GM18511 (cell line): ENCODE measurements at regions not wholly inside any gene's neighbourhood (a gene's known extent, or its start where the extent isn't known, plus 50 kb on each side); places are given as distances from the start of the nearest gene placed in this dataset.

Experiments
- ATAC-seq: cut with Tn5 transposase; IDR thresholded peaks from one replicate; pipeline ENCODE4 v1.9.1; 2021; ENCODE audit warnings: mild to moderate bottlenecking, moderate library complexity; ENCODE audit not compliant: unreplicated experiment

- no peak for ATAC-seq
Measured at GRCh38 chr2:42927334-42928160, 135.2 kb upstream of the HAAO start.

DNA sequence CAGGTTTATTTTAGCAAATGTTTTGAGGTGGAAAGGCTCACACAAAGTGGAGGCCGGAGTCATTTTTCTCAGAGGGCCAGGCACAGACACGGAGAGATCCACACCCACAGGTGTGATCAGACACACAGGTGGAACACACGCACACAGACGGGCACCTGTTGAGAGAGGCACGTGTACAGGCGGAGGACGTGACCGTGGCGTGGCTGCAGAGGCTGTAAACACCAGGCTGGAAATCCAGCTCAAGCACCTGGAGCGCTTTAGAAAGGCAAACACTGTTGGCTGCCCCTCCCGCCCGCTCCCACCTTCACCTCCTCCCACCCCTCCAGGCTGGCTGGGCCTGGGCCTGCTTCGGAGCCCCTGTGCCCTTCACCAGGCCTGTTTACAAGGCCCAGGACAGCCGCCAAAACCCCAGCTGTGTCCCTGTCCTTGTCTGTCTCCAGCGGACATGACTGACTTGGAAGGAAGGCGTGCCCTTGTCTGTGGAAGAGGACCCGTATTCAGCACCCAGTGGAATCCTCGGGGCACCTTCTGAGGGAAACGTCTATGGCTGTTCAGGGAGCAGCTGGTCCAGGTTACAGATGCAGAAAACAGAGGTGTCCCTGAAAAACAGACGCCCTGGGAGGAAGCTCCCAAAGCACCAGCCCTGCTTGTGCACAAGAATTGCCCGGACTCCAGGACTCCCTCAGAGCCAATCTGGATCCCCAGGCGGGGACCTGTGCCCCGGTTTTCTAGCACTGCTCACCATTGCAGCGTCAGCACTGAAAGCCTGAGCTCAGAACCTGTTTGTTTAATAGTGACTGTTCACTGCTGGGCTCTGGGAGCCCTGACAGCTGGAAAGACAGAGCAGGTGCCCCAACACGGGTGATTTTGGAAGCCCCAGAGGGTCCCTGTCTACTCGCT lies 134.3 kb upstream of the HAAO start:
- no peak for ATAC-seq

DNA sequence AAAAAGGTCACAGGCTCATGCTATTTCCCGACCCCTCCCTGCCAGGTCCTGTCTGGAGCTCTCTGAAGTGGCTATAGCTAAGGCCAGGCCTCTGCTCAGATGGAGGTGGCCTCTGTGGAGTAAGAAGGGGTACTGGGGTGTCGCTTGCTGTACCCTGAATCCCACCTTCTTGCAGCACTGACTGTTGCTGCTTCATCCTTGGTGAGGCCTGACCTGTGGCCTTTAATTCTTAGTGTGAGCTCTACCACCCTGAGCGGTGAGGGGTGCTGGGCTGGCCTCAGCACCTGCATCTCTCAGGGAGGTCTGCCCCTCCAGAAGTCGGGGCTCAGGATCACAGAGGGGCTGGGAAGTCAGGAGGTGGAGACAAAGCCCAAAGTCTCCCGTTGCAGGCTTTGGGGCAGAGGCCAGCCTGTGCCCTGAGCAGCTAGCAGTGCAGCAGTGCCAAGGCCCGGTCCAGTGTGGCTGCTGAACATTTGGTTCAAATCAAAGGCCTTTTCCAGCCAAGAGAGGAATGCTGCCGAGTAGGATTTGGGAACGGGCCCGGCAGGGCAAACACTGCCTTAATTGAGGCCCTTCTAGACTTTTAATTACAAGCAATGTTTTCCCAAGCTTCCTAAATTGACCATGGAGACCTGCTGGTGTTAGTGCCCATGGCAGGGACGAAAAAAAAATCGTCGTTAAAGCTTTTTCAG lies 133.5 kb upstream of the HAAO start:
- ATAC-seq, result no peak

GRCh38 chr2:42924418-42924886 lies 132.1 kb upstream of the HAAO start:
- no peak for ATAC-seq

DNA sequence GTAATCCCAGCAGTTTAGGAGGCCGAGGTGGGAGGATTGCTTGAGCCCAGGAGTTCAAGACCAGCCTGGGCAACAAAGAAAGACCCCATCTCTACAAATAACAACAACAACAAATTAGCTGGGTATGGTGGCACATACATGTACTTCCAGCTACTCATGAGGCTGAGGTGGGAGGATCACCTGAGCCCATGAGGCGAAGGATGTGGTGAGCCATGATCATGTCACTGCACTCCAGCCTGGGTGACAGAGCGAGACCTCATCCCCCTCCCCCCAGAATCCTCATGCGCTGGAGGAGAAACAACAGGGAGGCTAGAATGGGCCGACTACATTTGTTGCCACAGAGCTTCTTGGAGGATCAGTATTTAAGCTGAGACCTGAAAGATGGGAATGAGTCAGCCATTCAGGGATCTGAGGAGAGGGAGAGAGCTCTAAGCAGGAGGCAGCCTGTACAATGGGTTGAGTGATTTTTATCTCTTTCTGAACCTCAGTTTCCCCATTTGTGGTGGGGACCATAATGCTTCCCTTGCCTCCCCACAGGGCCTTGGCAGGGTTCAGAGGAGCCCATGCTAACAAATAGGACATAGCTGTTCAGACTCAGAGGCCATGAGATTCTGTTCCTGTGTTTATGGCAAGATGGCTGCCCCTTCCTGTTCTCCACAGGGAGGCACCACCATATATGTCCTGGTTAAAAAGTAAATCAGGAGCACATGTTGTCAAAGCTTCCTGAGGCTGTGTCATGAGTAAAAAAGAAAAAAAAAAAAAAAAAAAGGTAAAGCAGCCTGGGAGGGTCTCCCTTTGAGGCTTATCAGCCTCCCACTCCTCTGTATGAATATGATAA lies 131.4 kb upstream of the HAAO start:
- ATAC-seq, result no peak

- no peak for ATAC-seq
Measured at GRCh38 chr2:42922790-42923579, 130.6 kb upstream of the HAAO start.

DNA sequence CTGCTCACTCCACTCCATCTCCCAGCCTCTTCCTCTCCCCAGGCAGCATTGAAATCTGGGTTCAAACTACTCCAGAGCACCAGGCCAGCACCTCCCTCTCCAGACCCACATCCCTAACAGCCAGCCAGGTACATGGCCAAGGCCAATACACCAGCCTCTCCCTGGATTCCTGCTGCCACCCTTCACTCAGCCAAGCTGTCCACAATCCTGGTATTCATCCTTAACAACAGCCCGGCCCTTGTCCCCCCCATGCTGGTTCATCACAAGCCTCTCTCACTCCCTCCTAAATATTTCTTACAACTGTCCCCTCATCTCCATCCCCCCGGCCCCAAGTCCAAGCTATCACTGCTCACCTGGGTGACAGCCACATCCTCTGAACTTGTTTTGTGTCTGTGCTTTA lies 129.9 kb upstream of the HAAO start:
- no peak for ATAC-seq

GRCh38 chr2:42921721-42922120 lies 129.3 kb upstream of the HAAO start:
- no peak for ATAC-seq

- ATAC-seq, result no peak
Measured at GRCh38 chr2:42921147-42921520, 128.8 kb upstream of the HAAO start.

GRCh38 chr2:42920446-42921146 lies 128.2 kb upstream of the HAAO start:
- ATAC-seq, result no peak

- ATAC-seq, result no peak
Measured at GRCh38 chr2:42918671-42919318, 126.4 kb upstream of the HAAO start.

DNA sequence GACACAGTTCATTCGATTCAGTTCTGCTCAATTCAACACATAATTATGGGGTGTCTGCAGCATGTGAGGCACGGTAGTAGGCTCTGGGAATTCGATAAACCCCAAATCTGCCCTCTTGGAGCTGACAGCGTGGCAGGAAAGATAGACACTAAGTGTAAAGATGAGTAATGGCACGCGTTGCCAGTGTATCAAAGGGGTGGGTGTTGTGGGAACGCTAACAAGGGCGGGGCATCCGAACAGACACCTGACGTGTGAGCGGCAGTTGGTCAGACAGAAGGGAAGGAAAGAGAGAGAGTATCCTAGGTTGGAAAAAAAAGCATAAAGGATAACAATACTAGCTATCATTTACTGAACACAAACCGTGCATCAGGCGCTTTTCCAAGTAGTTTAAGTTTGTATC lies 125.7 kb upstream of the HAAO start:
- no peak for ATAC-seq

GRCh38 chr2:42917425-42917927 lies 125.1 kb upstream of the HAAO start:
- no peak for ATAC-seq

- no peak for ATAC-seq
Measured at GRCh38 chr2:42916324-42916723, 123.9 kb upstream of the HAAO start.

DNA sequence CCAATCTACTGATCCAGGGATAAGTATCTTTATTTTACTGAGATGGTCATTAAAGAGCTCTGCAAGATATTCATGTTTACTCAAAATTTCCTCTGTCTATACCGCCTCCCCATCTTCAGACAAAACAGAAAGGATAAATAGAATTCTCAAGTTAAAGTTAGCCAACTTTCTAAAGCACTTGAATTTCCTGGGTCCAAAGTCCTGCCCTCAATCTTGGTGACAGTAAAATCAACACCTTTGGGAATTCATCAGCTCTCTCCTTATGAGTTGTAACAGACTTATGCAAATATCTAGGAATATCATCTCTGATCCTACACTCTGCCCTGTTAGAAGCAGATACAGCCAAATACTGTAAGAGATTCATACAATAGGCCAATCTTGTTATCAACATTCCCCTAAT lies 122.5 kb upstream of the HAAO start:
- ATAC-seq, result no peak

DNA sequence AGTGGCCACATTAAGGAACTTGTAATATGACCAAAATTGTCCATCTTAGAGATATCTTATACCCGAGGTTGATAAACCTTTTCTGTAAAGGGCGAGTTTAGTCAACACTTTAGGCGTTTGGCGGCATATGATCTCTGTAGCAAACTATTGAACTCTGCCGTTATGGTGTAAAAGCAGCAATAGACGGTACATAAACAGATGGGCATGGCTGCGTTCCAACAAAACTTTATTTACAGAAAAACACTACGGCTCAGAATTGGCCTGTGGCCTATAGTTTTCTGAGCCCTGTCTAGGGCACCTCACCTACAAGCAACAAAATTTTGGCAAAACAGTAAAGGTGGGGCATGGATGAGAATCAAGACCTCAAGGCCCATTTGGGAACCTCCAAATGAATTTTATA lies 121.9 kb upstream of the HAAO start:
- no peak for ATAC-seq

GRCh38 chr2:42913280-42913878 lies 121.0 kb upstream of the HAAO start:
- no peak for ATAC-seq
